AG04449 (cell line): ENCODE measurements at regions not wholly inside any gene's neighbourhood (a gene's known extent, or its start where the extent isn't known, plus 50 kb on each side); places are given as distances from the start of the nearest gene placed in this dataset.

Source experiments
- CTCF ChIA-PET: fragments of 350-600 bp; formaldehyde crosslinking; extraction: SDS; loops from one replicate; lab custom pipeline; 2021; ENCODE audit warnings: antibody characterized with exemption; lab: Yijun Ruan, JAX
- POLR2A ChIA-PET: fragments of 400-600, 350-600 bp; formaldehyde crosslinking; extraction: SDS; loops from one replicate; lab custom pipeline; 2020; ENCODE audit warnings: antibody characterized with exemption, inconsistent platforms; lab: Yijun Ruan, JAX
- DNase-seq: peaks from one replicate; pipeline ENCODE4 v3.0.0-alpha.2; 2010; ENCODE audit warnings: low read depth, low spot score
- H3K4me3 ChIP-seq: 2 replicates; pipeline ENCODE4 v1.5.1; 2011; ENCODE audit warnings: low read depth, mild to moderate bottlenecking, control low read depth, low read length
- TF ChIP-seq, protein P1 (sequence below): IDR thresholded peaks from one replicate; pipeline ENCODE4 v1.5.1; 2011; ENCODE audit warnings: mild to moderate bottlenecking, moderate library complexity, low read length, control low read depth, inconsistent platforms; ENCODE audit not compliant: insufficient read depth; ENCODE audit errors: missing control alignments

GRCh38 chr7:153627323-153627722, 424.9 kb upstream of the DPP6 start:
- DNase-seq: no peak
- ChIA-PET CTCF (no interaction called here), POLR2A (no interaction called here)
- no peak overlapping the region for H3K4me3 ChIP-seq
- TF ChIP-seq, protein P1, sequence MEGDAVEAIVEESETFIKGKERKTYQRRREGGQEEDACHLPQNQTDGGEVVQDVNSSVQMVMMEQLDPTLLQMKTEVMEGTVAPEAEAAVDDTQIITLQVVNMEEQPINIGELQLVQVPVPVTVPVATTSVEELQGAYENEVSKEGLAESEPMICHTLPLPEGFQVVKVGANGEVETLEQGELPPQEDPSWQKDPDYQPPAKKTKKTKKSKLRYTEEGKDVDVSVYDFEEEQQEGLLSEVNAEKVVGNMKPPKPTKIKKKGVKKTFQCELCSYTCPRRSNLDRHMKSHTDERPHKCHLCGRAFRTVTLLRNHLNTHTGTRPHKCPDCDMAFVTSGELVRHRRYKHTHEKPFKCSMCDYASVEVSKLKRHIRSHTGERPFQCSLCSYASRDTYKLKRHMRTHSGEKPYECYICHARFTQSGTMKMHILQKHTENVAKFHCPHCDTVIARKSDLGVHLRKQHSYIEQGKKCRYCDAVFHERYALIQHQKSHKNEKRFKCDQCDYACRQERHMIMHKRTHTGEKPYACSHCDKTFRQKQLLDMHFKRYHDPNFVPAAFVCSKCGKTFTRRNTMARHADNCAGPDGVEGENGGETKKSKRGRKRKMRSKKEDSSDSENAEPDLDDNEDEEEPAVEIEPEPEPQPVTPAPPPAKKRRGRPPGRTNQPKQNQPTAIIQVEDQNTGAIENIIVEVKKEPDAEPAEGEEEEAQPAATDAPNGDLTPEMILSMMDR: no peak

- H3K4me3 ChIP-seq: no peak overlapping the region
- TF ChIP-seq, protein P1: no peak
- CTCF ChIA-PET: no interaction called here
- DNase-seq: no peak
- POLR2A ChIA-PET: no interaction called here
Measured at GRCh38 chr7:153628406-153628805, 423.8 kb upstream of the DPP6 start.

DNA sequence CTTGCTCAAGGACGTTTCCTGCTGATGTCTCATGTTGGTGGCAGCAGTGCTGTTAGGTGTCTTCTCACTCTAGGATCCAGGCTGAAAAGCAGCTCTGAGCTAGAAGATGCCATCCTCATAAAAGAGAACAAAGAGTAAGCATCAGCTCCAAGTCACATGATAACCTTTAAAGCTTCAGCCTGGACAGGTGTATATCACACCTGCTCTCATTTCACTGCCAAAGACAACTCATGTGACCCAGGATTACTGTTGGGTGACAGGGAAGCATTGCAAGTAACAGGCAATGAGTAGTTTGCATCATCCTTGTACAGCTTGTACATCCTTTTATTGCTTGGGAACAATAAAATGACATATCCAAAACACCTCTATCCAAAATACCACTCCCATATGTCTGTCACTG, 423.4 kb upstream of the DPP6 start:
- DNase-seq: no peak
- CTCF ChIA-PET: no interaction called here
- POLR2A ChIA-PET: no interaction called here
- TF ChIP-seq, protein P1: no peak
- H3K4me3 ChIP-seq: no peak overlapping the region

- TF ChIP-seq, protein P1: no peak
- H3K4me3 ChIP-seq: no peak overlapping the region
- ChIA-PET CTCF (no interaction called here), POLR2A (no interaction called here)
- DNase-seq: no peak
Measured at GRCh38 chr7:153638821-153639435, 413.3 kb upstream of the DPP6 start.

DNA sequence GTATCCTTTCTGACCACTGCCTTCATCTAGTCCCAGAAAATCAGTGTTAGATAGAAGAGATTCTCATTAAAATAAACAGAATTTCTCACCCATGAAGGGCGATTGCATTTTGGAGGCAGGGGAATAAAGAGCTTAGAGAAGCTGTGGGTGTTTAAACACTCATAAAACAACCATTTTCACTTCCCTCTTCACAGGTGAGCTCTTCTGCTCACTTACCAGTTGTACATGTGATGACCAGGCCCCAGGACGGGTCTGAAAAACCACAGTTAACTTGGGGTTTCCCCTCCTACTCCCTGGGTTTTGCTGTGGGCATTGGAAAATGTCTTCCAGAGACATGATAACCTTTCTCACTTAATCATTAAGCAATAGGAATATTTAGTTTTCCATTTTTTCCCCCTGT, 411.6 kb upstream of the DPP6 start:
- no peak overlapping the region for H3K4me3 ChIP-seq
- POLR2A ChIA-PET: no interaction called here
- TF ChIP-seq, protein P1: no peak
- CTCF ChIA-PET: no interaction called here
- DNase-seq: no peak

DNA sequence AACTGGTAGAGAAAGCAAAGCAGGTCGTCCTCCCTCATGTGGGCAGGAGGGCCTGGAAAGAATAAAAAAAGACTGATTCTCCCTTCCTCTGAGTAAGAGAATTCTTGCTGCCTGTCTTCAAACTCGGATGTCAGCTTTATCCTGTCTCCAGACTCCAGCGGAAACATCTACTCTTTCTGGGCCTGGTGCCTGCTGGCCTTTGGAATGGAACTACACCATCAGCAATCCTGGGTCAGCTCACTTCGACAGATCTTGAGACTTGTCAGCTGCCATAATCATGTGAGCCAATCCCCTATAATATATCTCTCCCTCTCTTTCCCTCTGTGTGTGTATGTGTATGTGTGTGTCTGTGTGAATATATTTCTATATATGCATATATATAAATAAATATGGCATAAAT, 411.0 kb upstream of the DPP6 start:
- no peak overlapping the region for H3K4me3 ChIP-seq
- TF ChIP-seq, protein P1: no peak
- DNase-seq: no peak
- POLR2A ChIA-PET: no interaction called here
- CTCF ChIA-PET: no interaction called here
